Epithelial cell of esophagus (primary cell): ENCODE measurements at regions not wholly inside any gene's neighbourhood (a gene's known extent, or its start where the extent isn't known, plus 50 kb on each side); places are given as distances from the start of the nearest gene placed in this dataset.

ENCODE experiments used
- DNase-seq: peaks from one replicate; pipeline ENCODE4 v3.0.0; 2010; ENCODE audit warnings: low read depth
- H3K4me3 ChIP-seq: 2 replicates; pipeline ENCODE4 v1.5.1; 2011; ENCODE audit warnings: mild to moderate bottlenecking, low read length, control low read depth
- TF ChIP-seq, protein P1 (sequence below): IDR thresholded peaks from 2 replicates; pipeline ENCODE4 v1.5.1; 2011; ENCODE audit warnings: low read depth, mild to moderate bottlenecking, low read length, control low read depth, inconsistent platforms; ENCODE audit not compliant: insufficient read depth; ENCODE audit errors: missing control alignments

DNA sequence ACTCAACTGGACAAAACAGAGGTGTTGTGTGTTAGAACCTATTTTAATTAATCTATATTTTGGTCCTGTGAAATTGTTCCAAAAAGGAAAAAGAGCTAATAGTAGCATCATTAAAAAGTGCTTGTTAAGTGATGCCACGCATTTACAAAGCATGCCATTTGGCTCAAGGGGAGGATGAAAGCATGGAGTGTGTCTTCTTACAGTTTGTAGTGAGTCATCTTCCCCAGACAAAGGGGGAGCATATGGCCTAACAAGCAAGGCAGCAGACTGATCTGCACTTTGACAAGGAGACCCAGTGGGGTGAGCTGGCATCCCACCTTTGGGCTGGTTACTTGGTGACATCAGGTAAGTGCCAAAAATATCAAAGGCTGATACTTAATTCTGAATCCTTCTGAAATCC, 297.0 kb downstream of the FGF9 start:
- no peak overlapping the region for H3K4me3 ChIP-seq
- TF ChIP-seq, protein P1, sequence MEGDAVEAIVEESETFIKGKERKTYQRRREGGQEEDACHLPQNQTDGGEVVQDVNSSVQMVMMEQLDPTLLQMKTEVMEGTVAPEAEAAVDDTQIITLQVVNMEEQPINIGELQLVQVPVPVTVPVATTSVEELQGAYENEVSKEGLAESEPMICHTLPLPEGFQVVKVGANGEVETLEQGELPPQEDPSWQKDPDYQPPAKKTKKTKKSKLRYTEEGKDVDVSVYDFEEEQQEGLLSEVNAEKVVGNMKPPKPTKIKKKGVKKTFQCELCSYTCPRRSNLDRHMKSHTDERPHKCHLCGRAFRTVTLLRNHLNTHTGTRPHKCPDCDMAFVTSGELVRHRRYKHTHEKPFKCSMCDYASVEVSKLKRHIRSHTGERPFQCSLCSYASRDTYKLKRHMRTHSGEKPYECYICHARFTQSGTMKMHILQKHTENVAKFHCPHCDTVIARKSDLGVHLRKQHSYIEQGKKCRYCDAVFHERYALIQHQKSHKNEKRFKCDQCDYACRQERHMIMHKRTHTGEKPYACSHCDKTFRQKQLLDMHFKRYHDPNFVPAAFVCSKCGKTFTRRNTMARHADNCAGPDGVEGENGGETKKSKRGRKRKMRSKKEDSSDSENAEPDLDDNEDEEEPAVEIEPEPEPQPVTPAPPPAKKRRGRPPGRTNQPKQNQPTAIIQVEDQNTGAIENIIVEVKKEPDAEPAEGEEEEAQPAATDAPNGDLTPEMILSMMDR = no peak
- DNase-seq = no peak

- no peak overlapping the region for H3K4me3 ChIP-seq
- DNase-seq = no peak
- TF ChIP-seq, protein P1 = no peak
These were observed 299.3 kb downstream of the FGF9 start for GRCh38 chr13:21970172-21970571.

DNA sequence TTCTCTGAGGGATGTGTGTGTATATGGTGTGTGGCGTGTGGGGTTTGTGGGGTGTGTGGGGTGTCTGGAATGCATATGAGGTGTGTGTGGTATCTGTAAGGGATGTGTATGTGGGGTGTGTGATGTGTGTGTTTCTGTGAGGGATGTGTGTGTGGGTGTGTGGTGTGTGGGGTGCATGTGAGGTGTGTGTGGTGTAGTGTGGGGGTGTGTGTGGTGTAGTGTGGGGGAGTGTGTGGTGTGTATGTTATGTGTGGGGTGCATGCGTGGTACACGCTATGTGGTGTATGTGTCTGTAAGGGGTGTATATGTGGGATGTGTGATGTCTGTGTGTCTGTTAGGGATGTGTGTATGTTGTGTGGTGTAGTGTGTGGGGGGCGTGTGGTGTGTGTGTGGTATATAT, 300.0 kb downstream of the FGF9 start:
- TF ChIP-seq, protein P1 = no peak
- no peak overlapping the region for H3K4me3 ChIP-seq
- DNase-seq = no peak

DNA sequence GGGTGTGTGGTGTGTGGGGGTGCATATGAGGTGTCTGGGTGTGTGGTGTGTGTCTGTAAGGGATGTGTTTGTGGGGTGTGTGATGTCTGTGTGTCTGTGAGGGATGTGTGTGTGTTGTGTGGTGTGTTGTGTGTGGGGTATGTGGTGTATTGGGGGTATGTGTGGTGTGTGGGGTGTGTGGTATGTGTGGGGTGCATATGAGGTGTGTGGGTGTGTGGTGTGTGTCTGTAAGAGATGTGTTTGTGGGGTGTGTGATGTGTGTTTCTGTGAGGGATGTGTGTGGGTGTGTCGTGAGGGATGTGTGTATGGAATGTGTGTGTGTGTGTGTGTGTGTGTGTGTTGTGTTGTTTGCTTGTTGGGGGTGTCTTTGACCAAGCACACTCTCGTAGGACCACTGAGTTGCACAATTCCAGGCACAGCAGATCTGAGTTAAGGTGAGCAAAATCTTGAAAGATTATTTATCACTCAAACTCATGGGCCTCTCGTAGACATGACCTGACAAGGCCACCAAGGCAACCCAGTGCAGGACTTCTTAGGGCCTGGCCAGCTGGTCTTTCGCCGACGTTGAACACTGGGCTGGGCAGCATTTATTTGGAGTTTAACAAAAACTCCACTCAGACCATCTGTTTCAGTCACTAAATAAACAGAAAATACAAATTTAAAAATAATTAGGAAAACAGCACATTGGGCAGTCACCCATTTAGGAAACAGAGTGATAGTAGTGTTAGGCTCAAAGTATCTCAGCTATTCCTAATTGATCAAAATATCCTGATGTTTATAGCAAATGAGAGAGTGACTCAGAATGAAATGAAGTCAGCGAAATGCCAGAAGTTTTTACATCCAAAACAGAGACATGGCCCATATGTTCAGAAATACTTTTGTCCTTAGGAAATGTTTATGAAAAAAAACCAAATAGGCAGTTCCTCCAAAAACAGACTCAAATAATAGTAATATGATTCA, 301.1 kb downstream of the FGF9 start:
- TF ChIP-seq, protein P1 = no peak
- DNase-seq = no peak
- H3K4me3 ChIP-seq = no peak overlapping the region

DNA sequence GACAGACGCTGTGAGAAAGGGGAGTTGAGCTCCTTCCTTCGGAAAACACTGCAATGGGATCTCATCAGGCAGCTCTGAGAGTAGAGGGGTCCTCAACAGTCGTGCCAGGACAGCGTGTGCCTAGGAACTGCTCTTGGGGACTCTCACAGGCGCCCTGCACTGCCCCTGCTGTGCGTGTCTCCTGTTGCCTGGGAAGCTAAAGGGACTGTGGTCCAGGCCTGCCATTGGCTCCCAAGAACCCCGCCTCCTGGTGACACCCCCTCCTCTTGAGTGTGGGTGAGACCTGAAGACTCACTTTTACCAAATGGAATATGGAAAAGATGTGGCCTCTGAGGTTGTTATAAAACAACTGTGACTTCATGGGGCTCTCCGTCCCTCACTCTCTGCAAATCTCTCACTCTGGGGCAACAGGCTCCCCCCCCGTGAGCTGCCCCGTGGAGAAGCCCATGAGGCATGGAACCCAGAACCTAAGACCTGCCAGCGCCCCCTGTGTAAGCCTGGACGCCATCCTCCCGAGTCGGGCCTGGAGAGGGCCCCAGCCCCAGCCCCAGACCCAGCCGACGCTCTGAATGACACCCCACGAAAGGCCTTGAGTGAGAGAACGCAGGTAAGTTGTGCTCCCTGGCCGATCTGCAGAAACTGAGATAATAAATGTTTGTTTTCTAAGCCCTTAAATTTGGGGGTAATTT, 302.7 kb downstream of the FGF9 start:
- DNase-seq = no peak
- TF ChIP-seq, protein P1 = no peak
- H3K4me3 ChIP-seq = no peak overlapping the region

GRCh38 chr13:21974741-21975140, 303.9 kb downstream of the FGF9 start:
- DNase-seq = no peak
- H3K4me3 ChIP-seq = no peak overlapping the region
- TF ChIP-seq, protein P1 = no peak

DNA sequence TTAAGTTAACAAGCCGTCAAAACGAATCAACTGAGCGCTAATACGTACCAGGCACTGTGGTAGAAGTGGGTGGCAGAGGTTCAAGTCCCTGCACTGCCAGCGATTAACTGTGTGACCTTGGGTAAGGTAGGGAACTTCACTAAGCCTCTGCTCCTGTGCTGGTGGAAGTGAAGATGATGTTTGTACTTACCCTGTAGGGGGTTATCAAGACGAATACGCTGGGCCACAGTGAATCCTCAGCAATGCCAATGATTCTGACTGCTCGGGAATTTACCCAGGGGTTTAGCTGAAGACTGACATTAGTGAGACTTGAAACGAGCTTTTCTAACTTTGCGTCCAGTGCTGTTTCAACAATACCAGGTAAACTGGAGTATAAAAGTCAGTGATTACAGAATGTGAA, 305.3 kb downstream of the FGF9 start:
- no peak for DNase-seq
- H3K4me3 ChIP-seq = no peak overlapping the region
- TF ChIP-seq, protein P1 = no peak
